Heart left ventricle (tissue), 16 donors: ENCODE measurements at regions not wholly inside any gene's neighbourhood (a gene's known extent, or its start where the extent isn't known, plus 50 kb on each side); places are given as distances from the start of the nearest gene placed in this dataset.

Source experiments
- ATAC-seq, 4 donors: fragments of 200-7000 bp; cut with Tn5 transposase; one replicate each; pipeline ENCODE4 v1.9.1; 2020 to 2022; ENCODE audit warnings: moderate library complexity in 4 of 4, mild to moderate bottlenecking in 3 of 4, moderate number of reproducible peaks in 1 of 4
- DNase-seq, 5 donors: peaks; one replicate each; pipeline ENCODE4 v3.0.0-alpha.2; 2020
- H3K27ac ChIP-seq, 12 donors: fragments of 200-600 bp; sonication (generic) in 4 of 12; one replicate each; pipeline versions ENCODE4 v1.5.0 to v1.8.0; 2016 to 2022; ENCODE audit warnings: mild to moderate bottlenecking in 2 of 12
- H3K27me3 ChIP-seq, 9 donors: fragments of 200-600 bp; sonication (generic) in 2 of 9; one replicate each; pipeline versions ENCODE4 v1.5.1 to v1.8.0; 2016 to 2022; ENCODE audit warnings: mild to moderate bottlenecking in 3 of 9
- H3K36me3 ChIP-seq, 9 donors: fragments of 200-600 bp; sonication (generic) in 2 of 9; one replicate each; pipeline versions ENCODE4 v1.5.0 to v1.8.0; 2018 to 2022; ENCODE audit warnings: mild to moderate bottlenecking in 2 of 9
- H3K4me1 ChIP-seq, 12 donors: fragments of 200-600 bp; sonication (generic) in 4 of 12; one replicate each; pipeline versions ENCODE4 v1.5.0 to v1.8.0; 2016 to 2022; ENCODE audit warnings: mild to moderate bottlenecking in 3 of 12
- H3K4me3 ChIP-seq, 12 donors: fragments of 200-600 bp; sonication (generic) in 4 of 12; one replicate each; pipeline versions ENCODE4 v1.5.0 to v1.8.0; 2017 to 2022; ENCODE audit warnings: mild to moderate bottlenecking in 9 of 12, moderate library complexity in 4 of 12
- H3K9me3 ChIP-seq, 12 donors: fragments of 200-600 bp; sonication (generic) in 4 of 12; one replicate each; pipeline versions ENCODE4 v1.5.0 to v1.8.0; 2016 to 2022; ENCODE audit warnings: mild to moderate bottlenecking in 1 of 12
- POLR2A ChIP-seq, 2 donors: fragments of 450-650 bp; IDR thresholded peaks; one replicate each; pipeline ENCODE4 v1.6.1; 2017; ENCODE audit warnings: antibody characterized with exemption in 2 of 2, mild to moderate bottlenecking in 2 of 2, moderate library complexity in 2 of 2
- WGBS, 4 donors: extraction: QIAGEN DNeasy Blood & Tissue Kit in 2 of 4; methylation state at CpG; one replicate each; pipeline versions ENCODE4 v1.1.5 to v1.1.7; 2013 to 2018; 5-methylcytosine and 5-hydroxymethylcytosine counted together
- intact Hi-C, 10 donors: fragments of 100-400 bp; cut with DNase I; formaldehyde crosslinking; loops; one replicate each; pipeline versions ENCODE4 v1.11.1 to v1.14.2; 2022
- TF ChIP-seq, protein P1 (sequence below), 12 donors: fragments of 200-600 bp; sonication (generic) in 4 of 12; IDR thresholded peaks; one replicate each; pipeline versions ENCODE4 v1.5.0 to v1.8.0; 2018 to 2022; ENCODE audit warnings: antibody characterized with exemption in 12 of 12, mild to moderate bottlenecking in 5 of 12
- donor health status: ischemic (EF 13 %, LVEDD 7.1; RV severe dilation, severe dysfunction).
- donor health status: healthy with polysubstance abuse.
- donor health status: DM: no; HTN: yes; CAD: no.
- donor health status: DM: no; HTN: no; CAD: no.
- donor health status: ischemic (EF 25% LVEDD 6.9; RV normal size, moderate dysfunction).
- donor health status: ischemic (EF 25% LVEDD 5.7; RV mildly dilated, moderate dysfunction).
- donor health status: healthy.
- donor health status: DM: yes; HTN: yes; CAD: no.
- donor health status: ischemic (EF 35%, LVEDD 5.7; RV mildly dilated, moderate dysfunction).
- donor health status: nonischemic (EF 11% LVEDD 7.7; RV severe dilation, severe dysfunction).
- donor health status: DM: yes; HTN: yes; CAD: no.
- donor health status: PGD.
- donor health status: ischemic (EF 29% LVEDD 5.4; RV normal size, mild dysfunction).
- donor health status: nonischemic (EF 23%, LVEDD 6.1; RV moderate dilation, normal function).

- Histone ChIP-seq H3K27ac (no peak overlapping the region), H3K4me1 (peaks cover 0 to 17% (median 6%) of the 10 kb centered on the region in 12 donors), H3K27me3 (no peaks in the 10 kb centered on the region), H3K4me3 (no peak overlapping the region), H3K36me3 (no peaks in the 10 kb centered on the region), H3K9me3 (no peaks in the 10 kb centered on the region)
- 90 to 96% (median 94%) methylated on average over 2 of the region's 2 CpGs for WGBS, 4 donors
- TF ChIP-seq, protein P1, sequence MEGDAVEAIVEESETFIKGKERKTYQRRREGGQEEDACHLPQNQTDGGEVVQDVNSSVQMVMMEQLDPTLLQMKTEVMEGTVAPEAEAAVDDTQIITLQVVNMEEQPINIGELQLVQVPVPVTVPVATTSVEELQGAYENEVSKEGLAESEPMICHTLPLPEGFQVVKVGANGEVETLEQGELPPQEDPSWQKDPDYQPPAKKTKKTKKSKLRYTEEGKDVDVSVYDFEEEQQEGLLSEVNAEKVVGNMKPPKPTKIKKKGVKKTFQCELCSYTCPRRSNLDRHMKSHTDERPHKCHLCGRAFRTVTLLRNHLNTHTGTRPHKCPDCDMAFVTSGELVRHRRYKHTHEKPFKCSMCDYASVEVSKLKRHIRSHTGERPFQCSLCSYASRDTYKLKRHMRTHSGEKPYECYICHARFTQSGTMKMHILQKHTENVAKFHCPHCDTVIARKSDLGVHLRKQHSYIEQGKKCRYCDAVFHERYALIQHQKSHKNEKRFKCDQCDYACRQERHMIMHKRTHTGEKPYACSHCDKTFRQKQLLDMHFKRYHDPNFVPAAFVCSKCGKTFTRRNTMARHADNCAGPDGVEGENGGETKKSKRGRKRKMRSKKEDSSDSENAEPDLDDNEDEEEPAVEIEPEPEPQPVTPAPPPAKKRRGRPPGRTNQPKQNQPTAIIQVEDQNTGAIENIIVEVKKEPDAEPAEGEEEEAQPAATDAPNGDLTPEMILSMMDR (IDR thresholded peaks at IDR 0.05): no peak
- no peak for TF ChIP-seq POLR2A (IDR thresholded peaks at IDR 0.05)
- intact Hi-C loops: loop anchor here in 1 of 10 donors (10.0 kb wide), 1 partner anchor 113 kb away; no protein-coding TSS in a partner anchor
- ATAC-seq (no peak), DNase-seq (no peak)
Observed at GRCh38 chr2:163351966-163352365, 383.8 kb downstream of the FIGN start.

GRCh38 chr2:163351143-163351542, 384.7 kb downstream of the FIGN start:
- Histone ChIP-seq H3K27me3 (no peaks in the 10 kb centered on the region), H3K36me3 (no peaks in the 10 kb centered on the region), H3K9me3 (no peaks in the 10 kb centered on the region), H3K27ac (no peak overlapping the region), H3K4me1 (peaks cover 0 to 17% (median 6%) of the 10 kb centered on the region in 12 donors), H3K4me3 (no peak overlapping the region)
- DNase-seq: no peak
- intact Hi-C loops: loop anchor here in 1 of 10 donors (10.0 kb wide), 1 partner anchor 114 kb away; no protein-coding TSS in a partner anchor
- WGBS, 4 donors: 83 to 87% (median 85%) methylated on average over 3 of the region's 3 CpGs
- TF ChIP-seq, protein P1 (IDR thresholded peaks at IDR 0.05): no peak
- TF ChIP-seq POLR2A (IDR thresholded peaks at IDR 0.05): no peak
- ATAC-seq: no peak

DNA sequence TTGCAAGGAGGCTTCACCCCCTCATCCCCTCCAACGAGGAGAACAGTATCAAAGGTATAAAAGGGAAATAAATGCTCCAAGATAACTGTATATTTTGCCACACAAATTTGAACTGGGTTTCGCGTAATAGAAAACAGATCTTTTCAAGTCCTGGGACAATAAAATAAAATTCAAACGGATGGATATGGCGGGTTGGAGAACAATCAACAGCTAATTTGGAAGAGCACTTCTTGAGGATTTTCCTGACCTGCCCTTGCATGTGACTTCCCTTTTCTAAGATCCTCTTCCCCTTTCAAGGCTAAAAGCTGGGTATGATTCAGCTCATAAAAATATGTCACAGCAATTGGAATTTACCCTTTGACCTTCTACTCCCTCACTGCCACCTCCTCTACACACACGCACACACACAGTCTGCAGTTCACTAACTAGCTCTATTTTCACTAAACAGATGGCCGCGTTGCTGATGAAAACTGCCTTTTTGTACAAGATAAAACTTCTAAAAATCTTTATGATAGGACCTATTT, 386.9 kb downstream of the FIGN start:
- intact Hi-C loops: loop anchor here (2.0 to 10.0 kb wide), 14 partner anchors 116 to 1126 kb away; partner anchors contain the start of gene FIGN (in 2 of the 10)
- Histone ChIP-seq H3K9me3 (no peaks in the 10 kb centered on the region), H3K4me3 (peak overlapping the region in 11 of 12 donors; percentile 12 to 55 (median 47)), H3K36me3 (no peaks in the 10 kb centered on the region), H3K27ac (peak overlapping the region; percentile 51 to 86 (median 77)), H3K4me1 (peaks cover 0 to 17% (median 6%) of the 10 kb centered on the region in 12 donors), H3K27me3 (no peaks in the 10 kb centered on the region)
- DNase-seq (peak in 3 of 5 donors; percentile 18 to 25 (median 18)), ATAC-seq (peak in 3 of 4 donors; percentile 24 to 41 (median 35))
- WGBS, 4 donors: 47 to 63% (median 56%) methylated on average over 8 of the region's 8 CpGs
- no peak for TF ChIP-seq POLR2A (IDR thresholded peaks at IDR 0.05)
- TF ChIP-seq, protein P1 (IDR thresholded peaks at IDR 0.05): no peak

DNA sequence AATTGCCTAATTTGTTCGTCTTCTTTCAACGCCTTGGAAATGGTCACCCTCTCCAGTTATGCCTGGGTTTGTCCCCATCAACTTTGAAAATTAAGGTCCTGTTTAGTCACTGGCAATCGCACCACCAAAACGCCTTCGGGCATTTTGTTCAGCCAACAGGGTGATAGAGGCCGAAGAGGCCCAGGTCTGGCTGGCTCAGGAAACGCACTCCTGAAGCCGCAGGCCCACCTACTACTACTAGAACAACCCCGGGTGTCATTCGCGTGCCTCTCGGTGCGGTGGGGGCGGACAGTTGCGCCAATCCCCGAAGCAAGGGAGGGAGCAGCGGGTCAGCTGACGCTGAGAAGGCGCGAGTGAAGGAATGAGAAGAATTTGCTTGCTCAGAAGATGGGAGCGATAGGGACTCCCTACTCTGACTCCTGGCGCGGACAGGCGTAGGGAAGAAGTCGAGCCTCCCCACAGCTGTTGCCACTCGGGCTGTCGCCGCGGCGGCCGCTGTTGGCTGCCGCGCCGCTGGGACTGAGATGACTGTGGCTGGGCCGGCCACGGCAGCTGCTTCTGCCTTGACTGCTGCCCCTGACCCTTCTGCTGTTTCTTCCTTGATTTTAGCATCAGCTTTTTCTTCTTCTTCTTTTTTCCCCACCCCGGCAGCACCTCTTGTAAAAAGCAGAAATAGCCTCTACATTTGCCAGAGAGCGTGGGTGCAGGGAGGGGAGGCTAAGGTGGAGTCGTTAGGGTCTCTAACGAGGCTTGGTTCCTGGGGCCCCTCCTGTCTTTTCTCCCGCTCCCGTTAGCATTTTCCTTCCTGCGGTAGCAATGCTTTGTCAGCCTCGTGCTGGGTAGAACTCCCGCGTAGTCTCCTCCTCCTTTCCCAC, 387.6 kb downstream of the FIGN start:
- no peaks in the 10 kb centered on the region for H3K27me3 ChIP-seq

More for the DNA sequence above, 387.6 kb downstream of the FIGN start:
- peak; percentile 67 to 81 (median 80) for DNase-seq
- intact Hi-C loops: loop anchor here (2.0 to 10.0 kb wide), 15 partner anchors 117 to 1127 kb away; partner anchors contain the start of gene FIGN (in 2 of the 10)
- H3K4me1 ChIP-seq: peaks cover 0 to 17% (median 6%) of the 10 kb centered on the region in 12 donors
- no peaks in the 10 kb centered on the region for H3K36me3 ChIP-seq
- H3K4me3 ChIP-seq: peak overlapping the region in 11 of 12 donors; percentile 12 to 55 (median 47)
- H3K27ac ChIP-seq: peak overlapping the region; percentile 51 to 86 (median 77)
- TF ChIP-seq, protein P1 (IDR thresholded peaks at IDR 0.05): no peak
- TF ChIP-seq POLR2A (IDR thresholded peaks at IDR 0.05): peak in 1 of 2 donors; percentile 25
- 19 to 24% (median 22%) methylated on average over 46 of the region's 46 CpGs for WGBS, 4 donors
- peak; percentile 88 to 98 (median 96) for ATAC-seq
- H3K9me3 ChIP-seq: no peaks in the 10 kb centered on the region
